ENCODE measurements at regions not wholly inside any gene's neighbourhood (a gene's known extent, or its start where the extent isn't known, plus 50 kb on each side); places are given as distances from the start of the nearest gene placed in this dataset.

- TF ChIP-seq SPI1 (IDR thresholded peaks at IDR 0.05; ENCODE audit: borderline replicate concordance, low read depth) (no peak), REST (IDR thresholded peaks at IDR 0.05; ENCODE audit: insufficient replicate concordance, low read depth) (no peak), POLR2AphosphoS5 (IDR thresholded peaks at IDR 0.05; ENCODE audit: low read depth) (no peak), CTCF (IDR thresholded peaks at IDR 0.05; ENCODE audit: insufficient read depth, low read length) (no peak), GABPA (IDR thresholded peaks at IDR 0.05; ENCODE audit: low read depth) (no peak)
- Histone ChIP-seq H3K27me3 (ENCODE audit: insufficient read depth, poor library complexity, severe bottlenecking) (peaks cover 2% of the 10 kb centered on the region), H3K4me3 (replicated peaks; ENCODE audit: insufficient read depth, low read length) (no peak overlapping the region), H3K27ac (replicated peaks) (no peak overlapping the region)
- no peak for DNase-seq (ENCODE audit: low read depth in 1 of 2, low spot score in 1 of 2)
Measured at GRCh38 chr2:41950666-41950960, 97.2 kb upstream of the PKDCC start.

GRCh38 chr2:41954304-41955291 lies 93.2 kb upstream of the PKDCC start:
- no peak for DNase-seq (ENCODE audit: low read depth in 1 of 2, low spot score in 1 of 2)
- no peak overlapping the region for H3K27ac ChIP-seq (replicated peaks)
- H3K4me3 ChIP-seq (replicated peaks; ENCODE audit: insufficient read depth, low read length): no peak overlapping the region
- no peaks in the 10 kb centered on the region for H3K27me3 ChIP-seq (ENCODE audit: insufficient read depth, poor library complexity, severe bottlenecking)
- TF ChIP-seq CTCF (IDR thresholded peaks at IDR 0.05; ENCODE audit: insufficient read depth, low read length) (no peak), POLR2AphosphoS5 (IDR thresholded peaks at IDR 0.05; ENCODE audit: low read depth) (no peak), SPI1 (IDR thresholded peaks at IDR 0.05; ENCODE audit: borderline replicate concordance, low read depth) (no peak), REST (IDR thresholded peaks at IDR 0.05; ENCODE audit: insufficient replicate concordance, low read depth) (no peak), GABPA (IDR thresholded peaks at IDR 0.05; ENCODE audit: low read depth) (no peak)

- TF ChIP-seq POLR2AphosphoS5 (IDR thresholded peaks at IDR 0.05; ENCODE audit: low read depth): no peak
- peak; percentile 82 for TF ChIP-seq SPI1 (IDR thresholded peaks at IDR 0.05; ENCODE audit: borderline replicate concordance, low read depth)
- peaks cover under 1% of the 10 kb centered on the region for H3K27me3 ChIP-seq (ENCODE audit: insufficient read depth, poor library complexity, severe bottlenecking)
- no peak for DNase-seq (ENCODE audit: low read depth in 1 of 2, low spot score in 1 of 2)
- H3K4me3 ChIP-seq (replicated peaks; ENCODE audit: insufficient read depth, low read length): no peak overlapping the region
- H3K27ac ChIP-seq (replicated peaks): no peak overlapping the region
Measured at GRCh38 chr2:41955316-41956043, 92.3 kb upstream of the PKDCC start.

- Histone ChIP-seq H3K27me3 (ENCODE audit: insufficient read depth, poor library complexity, severe bottlenecking) (peaks cover 2% of the 10 kb centered on the region), H3K27ac (replicated peaks) (no peak overlapping the region), H3K4me3 (replicated peaks; ENCODE audit: insufficient read depth, low read length) (no peak overlapping the region)
- TF ChIP-seq REST (IDR thresholded peaks at IDR 0.05; ENCODE audit: insufficient replicate concordance, low read depth) (no peak), POLR2AphosphoS5 (IDR thresholded peaks at IDR 0.05; ENCODE audit: low read depth) (no peak), SPI1 (IDR thresholded peaks at IDR 0.05; ENCODE audit: borderline replicate concordance, low read depth) (no peak), CTCF (IDR thresholded peaks at IDR 0.05; ENCODE audit: insufficient read depth, low read length) (no peak), GABPA (IDR thresholded peaks at IDR 0.05; ENCODE audit: low read depth) (no peak)
- DNase-seq (ENCODE audit: low read depth in 1 of 2, low spot score in 1 of 2): no peak
Measured at GRCh38 chr2:41957431-41957830, 90.4 kb upstream of the PKDCC start.

Measured in HL-60 (cell line).